Osteoblast (primary cell): ENCODE measurements at regions not wholly inside any gene's neighbourhood (a gene's known extent, or its start where the extent isn't known, plus 50 kb on each side); places are given as distances from the start of the nearest gene placed in this dataset.

Experiments used
- DNase-seq: peaks from one replicate; pipeline ENCODE4 v3.0.0; 2011; ENCODE audit warnings: low spot score, mixed read lengths; ENCODE audit not compliant: insufficient read length; ENCODE audit errors: missing footprints
- H2AFZ ChIP-seq: 2 replicates; pipeline ENCODE4 v1.6.0; 2011; ENCODE audit warnings: mild to moderate bottlenecking, low read length
- H3K27ac ChIP-seq: 2 replicates; pipeline ENCODE4 v1.5.1; 2011; ENCODE audit warnings: mild to moderate bottlenecking, low read depth, low read length, moderate library complexity
- H3K27me3 ChIP-seq: 2 replicates; pipeline ENCODE4 v1.6.0; 2012; ENCODE audit warnings: mild to moderate bottlenecking, control low read depth, inconsistent platforms, low read length, moderate library complexity; ENCODE audit not compliant: insufficient read depth
- H3K36me3 ChIP-seq: 2 replicates; pipeline ENCODE4 v1.5.1; 2011; ENCODE audit warnings: mild to moderate bottlenecking, low read length, control low read depth, moderate library complexity; ENCODE audit not compliant: insufficient read depth
- H3K4me1 ChIP-seq: 2 replicates; pipeline ENCODE4 v1.5.1; 2011; ENCODE audit warnings: mild to moderate bottlenecking, low read length, control low read depth, moderate library complexity; ENCODE audit not compliant: insufficient read depth
- H3K4me2 ChIP-seq: 2 replicates; pipeline ENCODE4 v1.6.0; 2011; ENCODE audit warnings: mild to moderate bottlenecking, low read length; ENCODE audit not compliant: insufficient read depth
- H3K4me3 ChIP-seq: fragments of 200-600 bp; sonication (generic); 3 replicates; pipeline ENCODE4 v1.5.1; 2012; ENCODE audit warnings: mild to moderate bottlenecking, low read length, inconsistent platforms; ENCODE audit not compliant: insufficient read depth
- H3K79me2 ChIP-seq: 2 replicates; pipeline ENCODE4 v1.6.0; 2012; ENCODE audit warnings: mild to moderate bottlenecking, low read length, control low read depth, inconsistent platforms; ENCODE audit not compliant: insufficient read depth
- H3K9me3 ChIP-seq: 2 replicates; pipeline ENCODE4 v1.5.1; 2011; ENCODE audit warnings: low read depth, low read length, control low read depth
- H4K20me1 ChIP-seq: 2 replicates; pipeline ENCODE4 v1.6.0; 2012; ENCODE audit warnings: mild to moderate bottlenecking, low read length, control low read depth; ENCODE audit not compliant: insufficient read depth
- TF ChIP-seq, protein P1 (sequence below): IDR thresholded peaks from 2 replicates; pipeline ENCODE4 v1.5.1; 2011; ENCODE audit warnings: mild to moderate bottlenecking, low read depth, low read length, moderate library complexity; ENCODE audit errors: extremely low read depth

DNA sequence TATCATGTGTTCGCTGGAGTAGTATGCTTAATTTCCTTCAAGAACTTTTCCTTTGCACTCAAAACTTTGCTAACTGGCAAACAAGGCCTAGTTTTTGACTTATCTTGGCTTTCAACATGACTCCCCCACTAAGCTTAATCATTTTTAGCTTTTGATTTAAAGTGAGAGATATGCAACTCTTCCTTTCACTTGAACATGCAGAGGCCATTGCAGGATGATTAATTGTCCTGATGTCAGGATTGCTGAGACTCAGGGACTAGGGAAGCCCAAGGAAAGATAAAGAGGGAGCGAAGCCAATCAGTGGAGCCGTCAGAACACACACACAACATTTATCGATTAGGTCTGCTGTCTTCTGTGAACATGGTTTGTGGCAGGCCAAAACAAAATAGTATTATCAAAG lies 491.4 kb downstream of the CBLN4 start:
- no peak overlapping the region for H3K27ac ChIP-seq
- TF ChIP-seq, protein P1, sequence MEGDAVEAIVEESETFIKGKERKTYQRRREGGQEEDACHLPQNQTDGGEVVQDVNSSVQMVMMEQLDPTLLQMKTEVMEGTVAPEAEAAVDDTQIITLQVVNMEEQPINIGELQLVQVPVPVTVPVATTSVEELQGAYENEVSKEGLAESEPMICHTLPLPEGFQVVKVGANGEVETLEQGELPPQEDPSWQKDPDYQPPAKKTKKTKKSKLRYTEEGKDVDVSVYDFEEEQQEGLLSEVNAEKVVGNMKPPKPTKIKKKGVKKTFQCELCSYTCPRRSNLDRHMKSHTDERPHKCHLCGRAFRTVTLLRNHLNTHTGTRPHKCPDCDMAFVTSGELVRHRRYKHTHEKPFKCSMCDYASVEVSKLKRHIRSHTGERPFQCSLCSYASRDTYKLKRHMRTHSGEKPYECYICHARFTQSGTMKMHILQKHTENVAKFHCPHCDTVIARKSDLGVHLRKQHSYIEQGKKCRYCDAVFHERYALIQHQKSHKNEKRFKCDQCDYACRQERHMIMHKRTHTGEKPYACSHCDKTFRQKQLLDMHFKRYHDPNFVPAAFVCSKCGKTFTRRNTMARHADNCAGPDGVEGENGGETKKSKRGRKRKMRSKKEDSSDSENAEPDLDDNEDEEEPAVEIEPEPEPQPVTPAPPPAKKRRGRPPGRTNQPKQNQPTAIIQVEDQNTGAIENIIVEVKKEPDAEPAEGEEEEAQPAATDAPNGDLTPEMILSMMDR = no peak
- no peak overlapping the region for H3K4me2 ChIP-seq
- H3K79me2 ChIP-seq = no peaks in the 10 kb centered on the region
- no peak overlapping the region for H2AFZ ChIP-seq
- H3K9me3 ChIP-seq = no peaks in the 10 kb centered on the region
- no peaks in the 10 kb centered on the region for H4K20me1 ChIP-seq
- no peaks in the 10 kb centered on the region for H3K4me1 ChIP-seq
- no peak overlapping the region for H3K4me3 ChIP-seq
- no peaks in the 10 kb centered on the region for H3K36me3 ChIP-seq
- no peaks in the 10 kb centered on the region for H3K27me3 ChIP-seq
- no peak for DNase-seq

DNA sequence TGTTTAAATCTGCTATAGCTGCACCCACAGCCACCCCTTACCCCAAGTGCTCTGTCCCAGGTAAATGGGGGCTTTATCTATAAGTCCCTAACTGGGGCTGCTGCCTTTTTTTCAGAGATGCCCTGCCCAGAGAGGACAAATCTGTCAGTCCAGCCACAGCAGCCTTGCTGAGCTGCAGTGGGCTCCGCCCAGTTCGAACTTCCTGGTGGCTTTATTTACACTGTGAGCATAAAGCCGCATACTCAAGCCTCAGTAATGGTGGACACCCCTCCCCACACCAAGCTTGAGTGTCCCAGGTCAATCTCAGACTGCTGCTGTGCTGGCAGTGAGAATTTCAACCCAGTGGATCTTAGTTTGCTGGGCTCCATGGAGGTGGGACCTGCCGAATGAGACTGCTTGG lies 505.2 kb downstream of the CBLN4 start:
- Histone ChIP-seq H3K4me1 (no peaks in the 10 kb centered on the region), H3K27me3 (no peaks in the 10 kb centered on the region), H3K9me3 (no peaks in the 10 kb centered on the region), H4K20me1 (no peaks in the 10 kb centered on the region), H3K4me3 (no peak overlapping the region), H3K36me3 (no peaks in the 10 kb centered on the region), H3K4me2 (no peak overlapping the region), H2AFZ (no peak overlapping the region), H3K79me2 (no peaks in the 10 kb centered on the region), H3K27ac (no peak overlapping the region)
- TF ChIP-seq, protein P1 = no peak
- no peak for DNase-seq

DNA sequence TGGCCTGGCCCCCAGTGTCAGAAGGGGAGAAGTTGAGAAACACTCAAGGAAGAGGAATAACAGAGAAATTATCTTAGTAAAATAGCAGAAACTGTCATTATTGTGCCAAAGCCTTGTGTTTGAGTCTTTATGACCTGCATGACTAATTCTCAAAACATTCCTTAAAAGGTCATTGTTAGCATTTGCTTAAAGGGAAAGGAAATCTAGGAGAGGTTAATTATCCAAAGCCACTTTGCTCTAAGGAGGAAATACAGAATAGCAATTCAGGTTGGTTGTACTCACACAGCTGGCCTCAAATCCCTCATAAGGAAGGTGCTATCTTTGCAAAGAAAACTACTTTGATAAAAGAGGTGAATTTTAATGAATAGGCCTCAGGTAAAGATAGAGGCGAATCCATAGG lies 516.7 kb downstream of the CBLN4 start:
- no peak overlapping the region for H3K4me2 ChIP-seq
- H3K36me3 ChIP-seq = no peaks in the 10 kb centered on the region
- H3K4me1 ChIP-seq = no peaks in the 10 kb centered on the region
- peaks cover 4% of the 10 kb centered on the region for H3K9me3 ChIP-seq
- TF ChIP-seq, protein P1 = no peak
- no peaks in the 10 kb centered on the region for H3K27me3 ChIP-seq
- no peaks in the 10 kb centered on the region for H4K20me1 ChIP-seq
- no peaks in the 10 kb centered on the region for H3K79me2 ChIP-seq
- no peak overlapping the region for H2AFZ ChIP-seq
- H3K4me3 ChIP-seq = no peak overlapping the region
- H3K27ac ChIP-seq = no peak overlapping the region
- DNase-seq = no peak

DNA sequence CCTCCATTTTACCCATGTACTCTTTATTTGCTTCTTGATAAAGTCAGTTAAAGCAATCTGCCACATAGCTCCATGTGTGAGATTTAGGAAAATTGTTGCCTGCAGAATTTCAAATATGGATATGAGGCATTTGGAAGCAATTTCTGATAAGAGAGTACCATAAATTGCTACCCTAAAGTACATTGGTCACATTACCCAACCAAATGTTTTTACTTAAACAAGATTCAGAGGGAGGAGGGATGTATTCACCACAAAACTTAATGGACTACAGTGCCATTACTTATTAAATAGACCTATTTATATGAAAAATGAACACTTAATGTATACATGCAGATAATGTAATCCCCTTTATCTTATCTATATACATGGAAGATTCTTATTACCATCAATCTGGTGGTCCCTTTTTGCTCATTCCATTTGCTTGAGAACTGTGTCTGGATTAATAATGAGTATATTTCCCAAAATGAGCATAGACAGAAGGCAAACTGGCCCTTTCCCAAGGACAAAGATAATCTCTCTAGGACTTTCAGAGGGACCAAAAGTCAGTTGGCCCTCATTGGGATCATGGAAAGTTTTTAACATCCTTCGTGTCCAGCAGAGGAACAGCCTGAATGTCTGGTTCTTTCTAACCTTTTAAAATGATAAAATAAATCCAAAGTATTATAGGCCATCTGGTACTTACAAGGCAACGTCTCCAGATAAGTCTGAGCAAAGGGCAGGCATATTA lies 526.4 kb downstream of the CBLN4 start:
- H3K79me2 ChIP-seq = no peaks in the 10 kb centered on the region
- H2AFZ ChIP-seq = no peak overlapping the region
- DNase-seq = no peak
- H3K27me3 ChIP-seq = no peaks in the 10 kb centered on the region
- no peak overlapping the region for H3K27ac ChIP-seq
- peaks cover 1% of the 10 kb centered on the region for H3K9me3 ChIP-seq
- H3K4me3 ChIP-seq = no peak overlapping the region
- no peak overlapping the region for H3K4me2 ChIP-seq
- no peaks in the 10 kb centered on the region for H4K20me1 ChIP-seq
- H3K36me3 ChIP-seq = no peaks in the 10 kb centered on the region
- TF ChIP-seq, protein P1 = no peak
- H3K4me1 ChIP-seq = no peaks in the 10 kb centered on the region
